MM.1S (cell line): ENCODE measurements at regions not wholly inside any gene's neighbourhood (a gene's known extent, or its start where the extent isn't known, plus 50 kb on each side); places are given as distances from the start of the nearest gene placed in this dataset.

Experiments used
- EZH2phosphoT487 ChIP-seq: fragments of 300-600 bp; sonication (generic); IDR thresholded peaks from 2 replicates; pipeline ENCODE4 v1.6.1; 2018; ENCODE audit warnings: antibody characterized with exemption, low read length
- TF ChIP-seq, protein P1 (sequence below): fragments of 300-600 bp; sonication (generic); IDR thresholded peaks from 2 replicates; pipeline ENCODE4 v1.5.1; 2016; ENCODE audit warnings: antibody characterized with exemption, low read length, mixed read lengths

DNA sequence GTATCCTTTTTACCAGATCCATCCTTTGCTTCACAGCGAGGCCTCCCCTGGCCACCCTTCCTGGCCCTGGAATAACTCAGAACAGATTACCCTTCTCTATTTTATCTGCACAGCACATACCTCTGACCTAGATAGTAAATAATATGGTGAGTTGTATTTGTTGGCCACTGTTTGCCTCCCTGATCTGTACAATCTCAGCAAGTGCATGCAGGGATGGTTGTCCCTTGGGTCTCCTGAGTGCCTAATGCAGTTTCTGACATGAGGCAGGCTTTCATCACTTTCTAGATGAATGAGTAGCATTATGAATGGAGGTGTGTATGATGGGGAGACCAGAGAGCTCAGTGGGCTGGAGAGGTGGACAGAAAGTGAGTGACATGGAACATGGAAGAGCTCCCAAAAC is 525.1 kb upstream of the IGFBP3 start:
- TF ChIP-seq, protein P1, sequence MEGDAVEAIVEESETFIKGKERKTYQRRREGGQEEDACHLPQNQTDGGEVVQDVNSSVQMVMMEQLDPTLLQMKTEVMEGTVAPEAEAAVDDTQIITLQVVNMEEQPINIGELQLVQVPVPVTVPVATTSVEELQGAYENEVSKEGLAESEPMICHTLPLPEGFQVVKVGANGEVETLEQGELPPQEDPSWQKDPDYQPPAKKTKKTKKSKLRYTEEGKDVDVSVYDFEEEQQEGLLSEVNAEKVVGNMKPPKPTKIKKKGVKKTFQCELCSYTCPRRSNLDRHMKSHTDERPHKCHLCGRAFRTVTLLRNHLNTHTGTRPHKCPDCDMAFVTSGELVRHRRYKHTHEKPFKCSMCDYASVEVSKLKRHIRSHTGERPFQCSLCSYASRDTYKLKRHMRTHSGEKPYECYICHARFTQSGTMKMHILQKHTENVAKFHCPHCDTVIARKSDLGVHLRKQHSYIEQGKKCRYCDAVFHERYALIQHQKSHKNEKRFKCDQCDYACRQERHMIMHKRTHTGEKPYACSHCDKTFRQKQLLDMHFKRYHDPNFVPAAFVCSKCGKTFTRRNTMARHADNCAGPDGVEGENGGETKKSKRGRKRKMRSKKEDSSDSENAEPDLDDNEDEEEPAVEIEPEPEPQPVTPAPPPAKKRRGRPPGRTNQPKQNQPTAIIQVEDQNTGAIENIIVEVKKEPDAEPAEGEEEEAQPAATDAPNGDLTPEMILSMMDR, result no peak
- TF ChIP-seq EZH2phosphoT487, result no peak
